GOT3 (cell line): ENCODE measurements at regions not wholly inside any gene's neighbourhood (a gene's known extent, or its start where the extent isn't known, plus 50 kb on each side); places are given as distances from the start of the nearest gene placed in this dataset.

Experiments
- DNase-seq: peaks from one replicate; lab custom pipeline; 2025; ENCODE audit warnings: mixed read lengths; lab: John Stamatoyannopoulos, UW

- no peak for DNase-seq
These were observed 571.4 kb upstream of the IGFBP3 start for GRCh38 chr7:46492466-46492865.

GRCh38 chr7:46490406-46490805 is 569.3 kb upstream of the IGFBP3 start:
- no peak for DNase-seq

DNA sequence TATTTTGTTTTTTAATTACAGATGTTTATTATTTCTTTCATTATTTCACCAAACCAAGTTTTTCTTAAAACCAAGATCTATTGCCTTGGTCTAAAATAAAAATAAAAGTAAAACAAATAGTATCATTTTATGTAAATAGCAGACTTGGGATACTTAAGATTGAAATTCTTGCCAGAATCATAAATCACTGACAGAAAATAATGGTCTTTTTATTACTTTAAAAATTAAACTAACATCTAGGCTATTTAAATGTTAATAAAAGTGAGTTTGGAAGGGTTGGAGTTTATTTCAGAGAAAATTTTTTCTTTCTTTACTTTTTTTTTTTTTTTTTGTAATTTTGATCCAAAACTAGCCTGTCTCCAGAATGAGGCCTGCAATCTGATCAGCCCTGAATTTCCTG is 568.0 kb upstream of the IGFBP3 start:
- no peak for DNase-seq

- no peak for DNase-seq
These were observed 567.5 kb upstream of the IGFBP3 start for GRCh38 chr7:46488607-46489006.

GRCh38 chr7:46486256-46487206 is 565.5 kb upstream of the IGFBP3 start:
- DNase-seq = no peak

DNA sequence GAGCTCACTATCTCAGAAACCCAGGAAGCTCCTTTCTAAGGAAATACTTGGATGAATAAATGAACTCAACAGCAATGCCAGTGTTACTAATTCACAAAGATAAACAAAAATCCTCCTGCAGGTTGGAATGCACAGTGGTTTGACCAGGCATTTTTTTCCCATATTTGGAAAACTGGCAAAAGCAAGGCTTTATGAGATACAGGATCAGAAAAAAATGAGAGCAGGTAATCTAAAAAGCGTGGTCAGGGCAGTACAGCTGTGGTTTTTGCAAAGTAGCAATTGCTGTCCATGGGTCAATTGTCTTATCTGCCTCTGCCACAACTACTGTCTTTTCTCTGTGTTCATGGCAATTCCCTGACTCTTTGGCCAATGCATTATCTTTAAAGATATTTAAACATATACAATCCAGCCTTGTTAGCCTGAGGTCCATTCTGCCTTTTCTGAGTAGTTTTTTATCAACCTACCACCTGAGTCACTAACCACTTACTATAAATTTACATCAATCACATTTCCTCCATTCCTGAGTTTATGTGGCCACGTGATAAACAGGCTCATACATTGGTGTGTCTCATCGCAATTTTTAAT is 564.5 kb upstream of the IGFBP3 start:
- no peak for DNase-seq

- DNase-seq = no peak
These were observed 563.8 kb upstream of the IGFBP3 start for GRCh38 chr7:46484906-46485305.

DNA sequence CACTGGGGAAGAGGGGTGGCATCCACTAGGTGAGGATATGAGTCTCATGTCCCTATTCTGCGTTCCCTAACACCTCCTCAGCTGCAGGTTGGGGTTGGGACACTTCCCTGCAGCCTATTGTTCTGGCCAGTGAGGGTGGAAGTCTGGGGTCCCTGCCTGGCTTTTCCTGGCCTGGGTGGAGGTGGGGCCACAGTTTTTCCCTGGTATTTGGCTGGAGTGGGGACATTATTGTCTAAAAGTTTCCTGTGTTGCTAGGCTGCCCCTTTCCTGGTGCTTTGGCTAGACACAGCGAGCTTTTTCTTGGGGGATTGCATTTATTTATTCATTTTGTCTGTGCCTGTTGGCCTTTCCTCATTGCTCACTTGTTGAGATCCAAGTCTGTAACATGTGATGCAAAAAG is 559.5 kb upstream of the IGFBP3 start:
- no peak for DNase-seq

- DNase-seq = no peak
These were observed 558.6 kb upstream of the IGFBP3 start for GRCh38 chr7:46479680-46480079.

GRCh38 chr7:46478046-46478445 is 557.0 kb upstream of the IGFBP3 start:
- no peak for DNase-seq

DNA sequence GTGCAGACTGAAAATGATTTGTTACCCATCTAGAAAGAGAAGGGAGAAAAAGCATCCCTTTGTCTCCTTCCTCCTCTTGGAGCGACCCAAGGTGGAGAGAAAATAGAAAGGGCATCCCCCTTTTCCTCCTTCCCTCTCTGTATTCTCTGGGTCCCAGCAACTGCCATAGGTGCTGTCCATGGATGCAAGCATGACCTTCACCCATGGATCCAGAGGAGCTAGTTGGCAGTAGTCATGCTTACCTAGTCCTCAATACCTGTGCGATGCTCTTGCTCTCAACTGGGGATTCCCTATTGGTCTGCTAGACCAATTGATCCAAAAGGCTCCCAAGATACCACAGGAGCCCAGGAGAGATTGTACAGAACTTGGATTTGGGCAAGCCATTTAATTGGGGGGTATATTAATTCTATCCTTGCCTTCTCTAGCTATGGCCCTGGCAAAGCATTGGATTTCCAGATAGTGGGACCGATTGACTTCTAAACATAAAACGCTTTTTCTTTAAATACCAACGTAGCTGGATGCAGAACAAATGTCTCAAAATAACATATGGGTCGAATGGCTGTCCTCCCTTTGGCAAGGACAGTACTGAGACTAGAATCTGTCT is 547.8 kb upstream of the IGFBP3 start:
- no peak for DNase-seq

- no peak for DNase-seq
These were observed 542.1 kb upstream of the IGFBP3 start for GRCh38 chr7:46463170-46463569.

DNA sequence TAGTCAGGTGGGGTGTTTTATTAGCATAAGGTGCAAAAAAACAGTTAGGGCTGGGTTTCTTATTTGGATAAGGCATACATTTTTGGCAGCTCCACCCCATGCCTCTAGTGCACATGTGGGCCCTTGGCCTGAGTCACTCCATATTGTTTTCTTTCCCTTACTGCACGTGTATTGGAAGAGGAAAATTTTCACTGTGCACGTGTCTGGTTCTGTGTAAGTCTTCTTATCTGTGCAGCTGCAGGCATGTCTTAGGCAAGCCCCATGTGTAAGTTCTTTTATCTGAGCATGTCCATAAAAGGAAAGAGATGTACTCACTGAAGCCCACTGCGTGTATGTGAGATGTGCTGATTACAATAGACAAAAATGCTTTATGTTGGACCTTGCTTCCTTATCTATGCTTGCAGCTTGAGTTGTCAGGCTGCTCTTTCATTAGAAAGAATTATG is 540.3 kb upstream of the IGFBP3 start:
- DNase-seq = no peak

GRCh38 chr7:46459942-46460341 is 538.9 kb upstream of the IGFBP3 start:
- DNase-seq = no peak

DNA sequence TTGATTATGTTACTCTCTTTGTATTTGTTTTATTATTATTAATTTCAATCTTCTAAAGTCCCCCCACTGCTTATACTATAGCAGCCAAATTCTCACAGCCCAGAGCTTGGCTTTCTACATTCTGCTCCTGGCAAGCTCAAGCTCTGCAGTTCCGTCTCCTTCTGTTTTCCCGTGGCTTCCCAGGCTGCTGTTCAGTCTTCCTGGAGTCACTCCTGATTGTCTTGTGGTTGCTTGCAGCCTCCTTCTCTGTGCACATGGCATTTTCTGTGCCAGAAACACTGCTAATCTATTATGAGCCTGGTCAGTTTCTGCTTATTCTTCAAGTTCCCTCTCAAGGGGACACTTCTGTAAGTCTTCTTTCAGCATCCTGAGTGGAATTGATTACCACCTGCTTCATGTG is 533.7 kb upstream of the IGFBP3 start:
- no peak for DNase-seq

DNA sequence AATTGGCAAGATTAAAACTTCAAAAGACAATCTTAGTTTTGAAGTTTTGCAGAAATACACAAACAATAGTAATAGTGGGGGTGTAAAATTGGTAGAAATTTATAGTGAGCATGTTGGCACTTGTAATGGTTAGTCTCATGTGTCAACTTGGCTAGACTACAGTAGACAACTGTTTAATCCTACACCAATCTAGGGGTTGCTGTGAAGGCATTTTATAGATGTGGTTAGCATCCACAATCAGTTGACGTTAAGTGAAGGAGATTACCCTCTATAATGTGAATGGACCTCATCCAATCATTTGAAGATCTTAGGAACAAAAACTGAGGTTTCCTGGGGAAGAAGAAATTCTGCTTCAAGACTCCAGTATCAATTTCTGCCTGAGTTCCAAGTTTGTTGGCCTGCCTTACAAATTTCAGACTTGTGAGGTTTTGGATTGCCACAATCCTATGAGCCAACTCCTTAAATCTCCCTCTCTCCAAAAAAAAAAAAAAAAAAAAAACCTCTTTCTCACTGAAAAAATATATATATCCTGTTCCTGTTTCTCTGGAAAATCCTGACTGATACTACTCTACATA is 531.6 kb upstream of the IGFBP3 start:
- no peak for DNase-seq

DNA sequence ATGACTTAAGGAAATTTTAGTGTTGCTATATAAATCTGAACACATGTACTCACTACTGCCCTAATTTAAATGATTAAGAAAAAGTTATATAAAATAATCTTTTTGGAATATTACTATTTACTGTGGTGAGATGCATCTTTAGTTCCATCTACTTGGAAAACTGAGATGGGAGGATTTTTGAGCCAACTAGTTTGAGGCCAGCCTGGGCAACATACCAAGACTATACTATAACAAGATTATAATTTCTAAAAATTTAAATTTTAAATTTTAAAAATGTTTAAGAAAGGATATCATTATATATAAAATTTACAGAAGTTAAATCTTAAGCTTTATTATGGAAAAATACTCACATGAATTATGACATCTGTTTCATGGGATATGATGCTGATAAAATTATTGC is 530.8 kb upstream of the IGFBP3 start:
- no peak for DNase-seq

GRCh38 chr7:46450886-46451285 is 529.8 kb upstream of the IGFBP3 start:
- no peak for DNase-seq

DNA sequence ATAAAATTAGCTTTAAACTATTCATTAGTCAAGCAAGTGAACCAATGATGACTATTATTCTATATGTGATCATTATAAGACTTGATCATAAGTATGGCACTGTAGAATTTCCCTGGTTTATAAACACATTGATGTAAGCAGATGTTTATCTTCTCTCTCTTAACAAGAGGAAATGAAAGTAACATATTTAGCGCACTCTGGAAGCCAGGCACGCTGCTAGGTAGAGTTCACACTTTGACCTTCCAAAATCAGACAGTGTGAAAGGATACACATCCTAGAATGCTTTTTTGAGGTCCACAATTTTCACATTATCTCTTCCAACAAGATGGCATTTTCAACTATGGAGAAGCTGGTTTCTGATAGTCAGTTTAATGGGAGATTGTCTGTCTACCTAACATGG is 529.4 kb upstream of the IGFBP3 start:
- no peak for DNase-seq

- no peak for DNase-seq
These were observed 528.7 kb upstream of the IGFBP3 start for GRCh38 chr7:46449743-46450142.

GRCh38 chr7:46448478-46448877 is 527.4 kb upstream of the IGFBP3 start:
- no peak for DNase-seq

DNA sequence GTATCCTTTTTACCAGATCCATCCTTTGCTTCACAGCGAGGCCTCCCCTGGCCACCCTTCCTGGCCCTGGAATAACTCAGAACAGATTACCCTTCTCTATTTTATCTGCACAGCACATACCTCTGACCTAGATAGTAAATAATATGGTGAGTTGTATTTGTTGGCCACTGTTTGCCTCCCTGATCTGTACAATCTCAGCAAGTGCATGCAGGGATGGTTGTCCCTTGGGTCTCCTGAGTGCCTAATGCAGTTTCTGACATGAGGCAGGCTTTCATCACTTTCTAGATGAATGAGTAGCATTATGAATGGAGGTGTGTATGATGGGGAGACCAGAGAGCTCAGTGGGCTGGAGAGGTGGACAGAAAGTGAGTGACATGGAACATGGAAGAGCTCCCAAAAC is 525.1 kb upstream of the IGFBP3 start:
- DNase-seq = no peak

DNA sequence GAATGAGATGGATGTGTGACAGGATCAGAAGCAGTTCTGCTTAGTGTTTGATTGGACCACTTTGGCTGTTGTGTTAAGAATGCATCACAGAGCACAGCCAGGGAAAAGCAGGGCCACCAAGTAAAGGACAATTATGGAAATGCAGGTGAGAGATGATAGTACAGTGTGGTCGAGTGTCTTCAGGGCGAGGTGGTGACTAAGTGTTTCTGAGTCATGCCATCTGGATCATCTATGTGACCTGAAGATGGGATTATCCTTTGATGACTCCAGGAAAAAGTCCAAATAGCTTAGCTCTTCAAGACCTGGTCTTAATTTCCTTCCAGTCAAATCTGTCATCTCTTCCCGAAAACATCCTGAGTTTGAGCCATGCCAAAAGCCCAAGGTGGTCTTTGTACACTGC is 523.2 kb upstream of the IGFBP3 start:
- no peak for DNase-seq
